AG09309 (cell line): ENCODE measurements at regions not wholly inside any gene's neighbourhood (a gene's known extent, or its start where the extent isn't known, plus 50 kb on each side); places are given as distances from the start of the nearest gene placed in this dataset.

ENCODE experiments used
- DNase-seq: peaks from one replicate; pipeline ENCODE4 v3.0.0-alpha.2; 2010; ENCODE audit warnings: low read depth
- H3K4me3 ChIP-seq: 2 replicates; pipeline ENCODE4 v1.5.1; 2011; ENCODE audit warnings: mild to moderate bottlenecking, low read depth, low read length, moderate library complexity; ENCODE audit not compliant: control insufficient read depth
- CTCF ChIP-seq: IDR thresholded peaks from 2 replicates; pipeline ENCODE4 v1.5.1; 2011; ENCODE audit warnings: mild to moderate bottlenecking, low read depth, low read length, inconsistent platforms; ENCODE audit not compliant: insufficient read depth, control insufficient read depth; ENCODE audit errors: missing control alignments

- TF ChIP-seq CTCF, result no peak
Observed at GRCh38 chr18:75548353-75548905, 120.9 kb upstream of the SMIM21 start.

GRCh38 chr18:75546964-75547363 lies 119.5 kb upstream of the SMIM21 start:
- no peak for TF ChIP-seq CTCF
- DNase-seq, result no peak
- no peak overlapping the region for H3K4me3 ChIP-seq

More at GRCh38 chr18:75548353-75548905, 120.9 kb upstream of the SMIM21 start:
- no peak for DNase-seq
- H3K4me3 ChIP-seq, result no peak overlapping the region

- TF ChIP-seq CTCF, result no peak
- DNase-seq, result no peak
- no peak overlapping the region for H3K4me3 ChIP-seq
Observed at GRCh38 chr18:75545189-75545588, 117.7 kb upstream of the SMIM21 start.

- TF ChIP-seq CTCF, result no peak
- DNase-seq, result peak; percentile 32
- H3K4me3 ChIP-seq, result no peak overlapping the region
Observed at GRCh38 chr18:75544496-75544895, 117.0 kb upstream of the SMIM21 start.

- TF ChIP-seq CTCF, result no peak
- no peak overlapping the region for H3K4me3 ChIP-seq
- DNase-seq, result peak; percentile 5
Observed at GRCh38 chr18:75544051-75544481, 116.6 kb upstream of the SMIM21 start.

GRCh38 chr18:75538727-75539126 lies 111.2 kb upstream of the SMIM21 start:
- no peak for TF ChIP-seq CTCF
- DNase-seq, result peak; percentile 73

GRCh38 chr18:75533950-75534349 lies 106.4 kb upstream of the SMIM21 start:
- TF ChIP-seq CTCF, result no peak
- no peak overlapping the region for H3K4me3 ChIP-seq
- peak; percentile 16 for DNase-seq

More at GRCh38 chr18:75538727-75539126, 111.2 kb upstream of the SMIM21 start:
- no peak overlapping the region for H3K4me3 ChIP-seq
